D721Med (cell line): ENCODE measurements at regions not wholly inside any gene's neighbourhood (a gene's known extent, or its start where the extent isn't known, plus 50 kb on each side); places are given as distances from the start of the nearest gene placed in this dataset.

Source experiments
- DNase-seq: peaks from one replicate; pipeline ENCODE4 v3.0.0; 2011; ENCODE audit warnings: low spot score; ENCODE audit not compliant: insufficient read length
- FAIRE-seq: peaks from 2 replicates; lab custom pipeline; 2011; peaks lifted over from hg19 to GRCh38; lab: Jason Lieb, UNC
- TF ChIP-seq, protein P1 (sequence below): IDR thresholded peaks from 2 replicates; pipeline ENCODE4 v1.5.1; 2012; ENCODE audit warnings: mild to moderate bottlenecking, control low read depth; ENCODE audit not compliant: insufficient read depth; ENCODE audit errors: missing control alignments

DNA sequence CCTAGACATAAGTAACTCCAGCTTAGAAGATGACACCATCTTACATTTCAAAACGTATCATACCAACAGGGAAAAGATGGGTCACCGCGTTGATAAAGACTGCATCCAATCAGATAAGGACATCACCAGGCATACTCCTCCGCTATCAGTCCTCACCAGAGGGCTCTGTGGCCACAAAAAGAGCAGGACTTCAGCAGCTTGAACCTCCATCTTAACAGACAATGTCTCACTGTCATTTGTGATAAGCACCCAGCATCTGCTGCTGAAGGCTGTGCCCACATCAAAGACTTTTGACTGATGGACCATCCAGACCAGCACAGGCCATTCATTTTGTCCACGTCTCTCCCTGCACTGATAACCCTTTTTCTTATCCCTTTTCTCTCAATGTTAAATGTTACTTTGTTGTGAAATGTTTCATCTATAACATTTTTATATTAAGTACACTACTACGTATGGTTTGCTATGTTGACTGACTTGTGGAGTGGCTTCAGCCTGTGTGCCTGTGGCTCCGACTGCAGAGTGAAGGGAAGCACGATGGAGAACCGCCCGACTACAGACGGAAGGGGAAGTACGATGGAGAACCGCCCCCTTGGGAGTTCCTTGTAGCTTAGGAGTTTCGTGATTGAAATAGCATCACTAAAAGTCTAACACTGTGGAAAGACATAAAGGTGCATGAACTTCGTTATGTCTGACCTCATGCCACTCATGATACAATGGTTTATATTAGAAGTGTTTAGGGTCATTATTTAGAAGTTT, 595.4 kb upstream of the AGA start:
- TF ChIP-seq, protein P1, sequence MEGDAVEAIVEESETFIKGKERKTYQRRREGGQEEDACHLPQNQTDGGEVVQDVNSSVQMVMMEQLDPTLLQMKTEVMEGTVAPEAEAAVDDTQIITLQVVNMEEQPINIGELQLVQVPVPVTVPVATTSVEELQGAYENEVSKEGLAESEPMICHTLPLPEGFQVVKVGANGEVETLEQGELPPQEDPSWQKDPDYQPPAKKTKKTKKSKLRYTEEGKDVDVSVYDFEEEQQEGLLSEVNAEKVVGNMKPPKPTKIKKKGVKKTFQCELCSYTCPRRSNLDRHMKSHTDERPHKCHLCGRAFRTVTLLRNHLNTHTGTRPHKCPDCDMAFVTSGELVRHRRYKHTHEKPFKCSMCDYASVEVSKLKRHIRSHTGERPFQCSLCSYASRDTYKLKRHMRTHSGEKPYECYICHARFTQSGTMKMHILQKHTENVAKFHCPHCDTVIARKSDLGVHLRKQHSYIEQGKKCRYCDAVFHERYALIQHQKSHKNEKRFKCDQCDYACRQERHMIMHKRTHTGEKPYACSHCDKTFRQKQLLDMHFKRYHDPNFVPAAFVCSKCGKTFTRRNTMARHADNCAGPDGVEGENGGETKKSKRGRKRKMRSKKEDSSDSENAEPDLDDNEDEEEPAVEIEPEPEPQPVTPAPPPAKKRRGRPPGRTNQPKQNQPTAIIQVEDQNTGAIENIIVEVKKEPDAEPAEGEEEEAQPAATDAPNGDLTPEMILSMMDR = no peak
- FAIRE-seq (no peak), DNase-seq (no peak)

DNA sequence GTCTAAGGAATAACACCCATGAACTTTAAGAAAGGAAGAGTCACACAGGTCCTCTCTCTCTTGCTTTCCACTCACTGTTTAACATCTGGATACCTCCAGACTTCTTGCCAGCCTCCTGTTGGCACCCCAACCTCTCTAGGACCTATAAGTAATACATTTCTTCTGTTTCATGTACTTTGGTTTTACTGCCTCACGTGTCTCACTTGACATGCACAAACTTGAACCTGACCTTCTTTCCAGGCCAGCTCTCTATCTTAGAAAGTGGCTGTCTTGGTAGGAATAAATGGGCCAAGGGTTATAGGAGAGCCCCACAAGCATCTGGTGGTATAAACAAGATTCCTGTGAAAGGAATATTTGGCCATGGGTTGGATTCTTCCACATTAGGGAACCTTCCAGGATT, 614.8 kb upstream of the AGA start:
- FAIRE-seq (no peak), DNase-seq (no peak)
- TF ChIP-seq, protein P1 = no peak

DNA sequence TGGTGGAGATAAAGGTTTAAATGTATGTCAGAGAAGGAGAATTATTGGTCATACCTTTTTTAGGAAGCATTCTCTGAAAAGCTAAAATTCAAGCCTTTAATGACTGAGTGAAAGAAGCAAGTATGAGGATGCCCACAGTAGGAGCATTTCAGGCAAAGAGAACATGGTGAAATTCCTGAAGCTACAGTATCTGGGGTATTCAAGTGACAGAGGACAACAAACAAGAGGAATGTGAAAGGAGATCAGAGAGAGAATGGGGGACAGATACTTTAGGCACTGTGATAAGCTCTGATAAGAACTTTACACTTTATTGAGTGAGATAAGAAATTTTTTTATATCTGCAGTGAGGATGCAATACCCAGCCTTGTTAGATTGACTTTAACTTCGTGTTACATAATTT, 621.3 kb upstream of the AGA start:
- DNase-seq = no peak
- FAIRE-seq = no peak
- TF ChIP-seq, protein P1 = no peak

GRCh38 chr4:178066338-178066941, 624.2 kb upstream of the AGA start:
- TF ChIP-seq, protein P1 = no peak
- FAIRE-seq (no peak), DNase-seq (no peak)

DNA sequence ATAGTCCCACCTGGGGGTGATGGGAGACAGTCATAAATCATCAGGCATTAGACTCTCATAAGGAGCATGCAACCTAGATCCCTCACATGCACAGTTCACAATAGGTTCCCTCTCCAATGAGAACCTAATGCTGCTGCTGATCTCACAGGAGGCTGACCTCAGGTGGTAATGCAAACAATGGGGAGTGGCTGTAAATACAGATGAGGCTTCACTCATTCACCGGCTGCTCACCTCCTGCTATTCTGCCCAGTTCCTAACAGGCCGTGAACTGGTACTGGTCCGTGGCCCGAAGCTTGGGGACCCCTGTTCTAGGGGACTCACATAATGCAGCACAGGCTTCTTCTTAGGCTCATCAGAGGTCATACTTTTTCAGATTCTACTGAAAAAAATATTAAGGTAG, 625.9 kb upstream of the AGA start:
- no peak for DNase-seq
- FAIRE-seq = no peak
- TF ChIP-seq, protein P1 = no peak

DNA sequence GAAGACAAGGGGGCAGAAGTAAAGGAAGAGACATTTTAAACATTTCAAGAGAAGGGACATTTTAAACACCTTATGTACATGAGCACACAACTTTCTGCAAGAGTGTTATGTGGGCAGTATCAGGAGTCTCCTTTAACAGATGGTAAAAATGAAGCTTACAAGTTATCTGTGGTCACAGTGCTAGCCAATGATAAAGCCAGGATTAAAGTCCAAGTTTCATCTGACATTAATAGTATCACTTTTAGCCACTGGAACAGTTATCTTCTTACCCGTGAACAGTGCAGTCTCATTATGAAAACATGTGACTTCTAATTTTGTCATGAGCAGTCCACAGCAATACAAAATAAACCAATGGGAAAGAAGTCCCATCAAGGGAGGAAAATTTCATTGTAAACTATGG, 627.9 kb upstream of the AGA start:
- TF ChIP-seq, protein P1 = no peak

DNA sequence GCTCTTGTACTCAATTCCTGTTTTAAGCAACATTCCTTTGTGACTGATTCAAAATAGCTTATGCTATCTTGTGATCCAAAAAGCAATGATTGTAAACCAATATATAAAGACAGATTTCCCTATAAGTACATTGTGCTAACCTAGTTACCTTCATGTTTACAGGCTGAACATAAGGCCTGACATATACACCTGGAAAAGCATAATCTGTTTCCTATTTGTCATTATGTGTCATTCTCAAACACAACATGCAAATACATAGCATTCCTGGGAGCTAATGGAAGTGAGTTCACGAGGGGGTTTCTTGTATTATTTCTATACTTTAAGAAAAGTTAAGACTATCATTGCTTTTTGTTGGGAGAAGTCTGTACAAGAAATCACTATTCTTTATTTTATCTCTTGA, 638.1 kb upstream of the AGA start:
- FAIRE-seq (no peak), DNase-seq (no peak)
- TF ChIP-seq, protein P1 = no peak

More for the DNA sequence above, 627.9 kb upstream of the AGA start:
- DNase-seq (no peak), FAIRE-seq (no peak)
